Esophagus squamous epithelium (tissue), 4 donors: ENCODE measurements at regions not wholly inside any gene's neighbourhood (a gene's known extent, or its start where the extent isn't known, plus 50 kb on each side); places are given as distances from the start of the nearest gene placed in this dataset.

Source experiments
- POLR2A ChIP-seq, 4 donors: fragments of 450-650 bp; IDR thresholded peaks; one replicate each; pipeline ENCODE4 v1.6.1; 2017; ENCODE audit warnings: antibody characterized with exemption in 4 of 4, mild to moderate bottlenecking in 4 of 4, moderate library complexity in 3 of 4
- TF ChIP-seq, protein P1 (sequence below), 6 experiments: fragments of 450-650 bp in 4 of 6; fragments of 200-600 bp in 2 of 6; sonication (generic) in 2 of 6; IDR thresholded peaks; one replicate each; pipeline ENCODE4 v1.5.1; 2016 to 2019; ENCODE audit warnings: antibody characterized with exemption in 6 of 6, mild to moderate bottlenecking in 4 of 6, moderate library complexity in 4 of 6

DNA sequence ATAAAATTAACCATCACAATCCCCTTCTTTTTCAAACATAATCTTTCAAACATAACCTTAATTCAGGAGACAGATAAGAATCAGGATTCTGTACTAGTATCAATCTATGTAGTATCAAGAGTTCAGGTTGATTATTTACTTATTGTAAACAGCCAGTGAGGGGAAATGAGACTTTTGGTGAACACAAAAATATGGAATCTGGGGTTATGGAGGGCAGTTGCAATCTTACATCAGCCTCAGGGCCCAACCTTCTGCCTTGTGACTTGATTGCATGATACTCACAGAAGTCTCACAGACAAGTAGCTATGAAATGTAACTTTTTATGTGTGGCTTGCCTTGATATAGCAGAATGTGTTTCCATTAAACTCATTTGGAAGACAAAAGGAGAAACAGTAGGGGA lies 262.7 kb upstream of the THSD7B start:
- TF ChIP-seq, protein P1, sequence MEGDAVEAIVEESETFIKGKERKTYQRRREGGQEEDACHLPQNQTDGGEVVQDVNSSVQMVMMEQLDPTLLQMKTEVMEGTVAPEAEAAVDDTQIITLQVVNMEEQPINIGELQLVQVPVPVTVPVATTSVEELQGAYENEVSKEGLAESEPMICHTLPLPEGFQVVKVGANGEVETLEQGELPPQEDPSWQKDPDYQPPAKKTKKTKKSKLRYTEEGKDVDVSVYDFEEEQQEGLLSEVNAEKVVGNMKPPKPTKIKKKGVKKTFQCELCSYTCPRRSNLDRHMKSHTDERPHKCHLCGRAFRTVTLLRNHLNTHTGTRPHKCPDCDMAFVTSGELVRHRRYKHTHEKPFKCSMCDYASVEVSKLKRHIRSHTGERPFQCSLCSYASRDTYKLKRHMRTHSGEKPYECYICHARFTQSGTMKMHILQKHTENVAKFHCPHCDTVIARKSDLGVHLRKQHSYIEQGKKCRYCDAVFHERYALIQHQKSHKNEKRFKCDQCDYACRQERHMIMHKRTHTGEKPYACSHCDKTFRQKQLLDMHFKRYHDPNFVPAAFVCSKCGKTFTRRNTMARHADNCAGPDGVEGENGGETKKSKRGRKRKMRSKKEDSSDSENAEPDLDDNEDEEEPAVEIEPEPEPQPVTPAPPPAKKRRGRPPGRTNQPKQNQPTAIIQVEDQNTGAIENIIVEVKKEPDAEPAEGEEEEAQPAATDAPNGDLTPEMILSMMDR (IDR thresholded peaks at IDR 0.05), result no peak
- TF ChIP-seq POLR2A (IDR thresholded peaks at IDR 0.05), result no peak
